HepG2 (cell line): ENCODE measurements at regions not wholly inside any gene's neighbourhood (a gene's known extent, or its start where the extent isn't known, plus 50 kb on each side); places are given as distances from the start of the nearest gene placed in this dataset.

ENCODE experiments used
- ATAC-seq: fragments of 200-7000 bp; cut with Tn5 transposase; 3 replicates; pipeline ENCODE4 v1.9.1; 2020; ENCODE audit warnings: mild to moderate bottlenecking, moderate library complexity
- BruUV-seq: library from RNA; stranded (reverse); fragments of 400-500 nt; replicated peaks from 2 replicates; lab custom pipeline; 2021; lab: Mats Ljungman, UMichigan
- CTCF ChIA-PET: fragments of 300-600 bp; formaldehyde crosslinking; extraction: SDS; loops from one replicate; lab custom pipeline; 2021; ENCODE audit warnings: low total read pairs, inconsistent platforms, low intra/inter-chr PET ratio; lab: Yijun Ruan, JAX
- POLR2A ChIA-PET: fragments of 350-600 bp; sonication (Branson Sonifier 250); formaldehyde crosslinking; loops from one replicate; lab custom pipeline; 2020; ENCODE audit warnings: antibody characterized with exemption, inconsistent platforms; lab: Yijun Ruan, JAX
- DNase-seq: peaks from one replicate; pipeline ENCODE4 v3.0.0-alpha.2; 2015; ENCODE audit warnings: low spot score
- FAIRE-seq: peaks from 3 replicates; lab custom pipeline; 2011; peaks lifted over from hg19 to GRCh38; lab: Jason Lieb, UNC
- H2AFZ ChIP-seq: one replicate; pipeline ENCODE4 v1.6.1; 2011; ENCODE audit warnings: low read length, inconsistent platforms
- H3K27ac ChIP-seq: fragments of 300-600 bp; 3 replicates; pipeline ENCODE4 v1.8.0; 2011; ENCODE audit warnings: mixed run types, mild to moderate bottlenecking, mixed read lengths, low read length, inconsistent platforms; ENCODE audit not compliant: insufficient read depth; ENCODE audit errors: extremely low read length
- H3K27me3 ChIP-seq, 2 experiments: fragments of 200-600 bp in 1 of 2; 2 replicates in 1 of 2; 3 replicates in 1 of 2; pipeline versions ENCODE4 v1.6.0 to v1.8.0; 2011; ENCODE audit warnings: low read length in 2 of 2, mild to moderate bottlenecking in 2 of 2, moderate library complexity in 2 of 2, inconsistent platforms in 1 of 2; ENCODE audit not compliant: insufficient read depth in 2 of 2, control insufficient read depth in 1 of 2
- H3K36me3 ChIP-seq, 2 experiments: fragments of 200-600 bp in 1 of 2; replicated peaks in 1 of 2; 2 replicates in 1 of 2; 3 replicates in 1 of 2; pipeline versions ENCODE4 v1.5.1 to v1.8.0; 2011; ENCODE audit warnings: low read length in 2 of 2, inconsistent platforms in 1 of 2; ENCODE audit not compliant: insufficient read depth in 2 of 2, control insufficient read depth in 1 of 2
- H3K4me1 ChIP-seq: 2 replicates; pipeline ENCODE4 v1.5.1; 2012; ENCODE audit warnings: low read length, inconsistent platforms; ENCODE audit not compliant: insufficient read depth
- H3K4me2 ChIP-seq: 2 replicates; pipeline ENCODE4 v1.6.0; 2011; ENCODE audit warnings: low read depth, low read length, inconsistent platforms
- H3K4me3 ChIP-seq, 3 experiments: fragments of 200-600 bp in 1 of 3; sonication (generic), shearing (Covaris generic) in 1 of 3; replicated peaks in 1 of 3; 2 replicates each; pipeline ENCODE4 v1.5.1; 2011 to 2016; ENCODE audit warnings: low read length in 3 of 3, inconsistent platforms in 2 of 3, low read depth in 2 of 3, mild to moderate bottlenecking in 2 of 3, control low read depth in 1 of 3, mixed read lengths in 1 of 3; ENCODE audit not compliant: insufficient read depth in 1 of 3
- H3K79me2 ChIP-seq: one replicate; pipeline ENCODE4 v1.6.1; 2011; ENCODE audit warnings: low read length, inconsistent platforms; ENCODE audit not compliant: insufficient read depth
- H3K9ac ChIP-seq: 2 replicates; pipeline ENCODE4 v1.6.0; 2011; ENCODE audit warnings: mild to moderate bottlenecking, low read depth, low read length, inconsistent platforms; ENCODE audit not compliant: insufficient read depth
- H3K9me3 ChIP-seq: 2 replicates; pipeline ENCODE4 v1.5.1; 2012; ENCODE audit warnings: mild to moderate bottlenecking, low read length
- H4K20me1 ChIP-seq: 2 replicates; pipeline ENCODE4 v1.6.0; 2011; ENCODE audit warnings: inconsistent platforms, mild to moderate bottlenecking, low read length, moderate library complexity; ENCODE audit not compliant: insufficient read depth
- ARID3A ChIP-seq: IDR thresholded peaks from 2 replicates; pipeline ENCODE4 v1.6.1; 2012; ENCODE audit warnings: low read depth, low read length, improper control_type of control experiment
- HNF4A ChIP-seq: sonication (generic); formaldehyde crosslinking; IDR thresholded peaks from 2 replicates; pipeline ENCODE4 v1.4.0; 2020; ENCODE audit warnings: missing genetic modification reagents
- HOXA9 ChIP-seq: sonication (generic); formaldehyde crosslinking; IDR thresholded peaks from 2 replicates; pipeline ENCODE4 v1.8.1; 2022; ENCODE audit warnings: missing genetic modification reagents, mild to moderate bottlenecking, moderate library complexity, borderline replicate concordance
- KAT8 ChIP-seq: IDR thresholded peaks from 2 replicates; pipeline ENCODE4 v1.6.1; 2016; ENCODE audit warnings: missing genetic modification reagents, missing compliant biosample characterization
- KLF9 ChIP-seq: IDR thresholded peaks from 2 replicates; pipeline ENCODE4 v1.6.1; 2016; ENCODE audit warnings: low read depth
- MED1 ChIP-seq: sonication (generic); formaldehyde crosslinking; IDR thresholded peaks from 2 replicates; pipeline ENCODE4 v1.4.0; 2020; ENCODE audit warnings: missing genetic modification reagents
- NAIF1 ChIP-seq: sonication (generic); formaldehyde crosslinking; IDR thresholded peaks from 2 replicates; pipeline ENCODE4 v1.5.0; 2020; ENCODE audit warnings: mild to moderate bottlenecking, missing genetic modification reagents, borderline replicate concordance
- SMARCC2 ChIP-seq: fragments of 450-650 bp; IDR thresholded peaks from 2 replicates; pipeline ENCODE4 v1.6.1; 2017; ENCODE audit warnings: antibody characterized with exemption, mild to moderate bottlenecking
- ZFP36 ChIP-seq: fragments of 150-350 bp; IDR thresholded peaks from 2 replicates; pipeline ENCODE4 v1.6.1; 2018; ENCODE audit warnings: borderline replicate concordance, low read length, low read depth; ENCODE audit not compliant: partially characterized antibody
- ZNF160 ChIP-seq: sonication (generic); formaldehyde crosslinking; IDR thresholded peaks from 2 replicates; pipeline ENCODE4 v1.8.0; 2022; ENCODE audit warnings: mild to moderate bottlenecking, inconsistent platforms, missing genetic modification reagents
- ZNF30 ChIP-seq: sonication (generic); formaldehyde crosslinking; IDR thresholded peaks from 2 replicates; pipeline ENCODE4 v1.5.0; 2020; ENCODE audit warnings: mild to moderate bottlenecking, missing genetic modification reagents
- ZNF484 ChIP-seq: sonication (generic); formaldehyde crosslinking; IDR thresholded peaks from 2 replicates; pipeline ENCODE4 v1.5.1; 2020; ENCODE audit warnings: mild to moderate bottlenecking, low read depth, missing genetic modification reagents, borderline replicate concordance
- ZNF556 ChIP-seq: sonication (generic); formaldehyde crosslinking; IDR thresholded peaks from 2 replicates; pipeline ENCODE4 v1.4.0; 2020; ENCODE audit warnings: mild to moderate bottlenecking, missing genetic modification reagents, borderline replicate concordance
- ZNF563 ChIP-seq: sonication (generic); formaldehyde crosslinking; IDR thresholded peaks from 2 replicates; pipeline ENCODE4 v1.8.0; 2022; ENCODE audit warnings: mild to moderate bottlenecking, moderate library complexity, missing genetic modification reagents
- WGBS: methylation state at CpG from one replicate; pipeline ENCODE4 v1.1.6; 2017; ENCODE audit warnings: low lambda C conversion rate; 5-methylcytosine and 5-hydroxymethylcytosine counted together
- in situ Hi-C: cut with HindIII; loops from 2 replicates; pipeline ENCODE4 v1.10.0; 2017; ENCODE audit warnings: low pct_unique_long_range_greater_than_20kb; ENCODE audit not compliant: extremely low pct_ligation_motif_present
- intact Hi-C: fragments of 100-400 bp; cut with micrococcal nuclease; formaldehyde crosslinking; loops from one replicate; pipeline ENCODE4 v1.10.0; 2022; ENCODE audit not compliant: unreplicated experiment
- TF ChIP-seq, protein P1 (sequence below): IDR thresholded peaks from 2 replicates; pipeline ENCODE4 v1.6.1; 2012; ENCODE audit warnings: inconsistent platforms
- TF ChIP-seq, protein P2 (sequence below): sonication (generic); formaldehyde crosslinking; IDR thresholded peaks from 2 replicates; pipeline ENCODE4 v1.8.1; 2023; ENCODE audit warnings: mild to moderate bottlenecking, missing genetic modification reagents
- TF ChIP-seq, protein P3 (sequence below): sonication (generic); formaldehyde crosslinking; IDR thresholded peaks from 2 replicates; pipeline ENCODE4 v1.4.0; 2020; ENCODE audit warnings: mild to moderate bottlenecking, missing genetic modification reagents

GRCh38 chr3:30344288-30344687, 262.1 kb upstream of the TGFBR2 start:
- H4K20me1 ChIP-seq: no peaks in the 10 kb centered on the region
- WGBS: 85% methylated on average over 1 of the region's 1 CpG
- FAIRE-seq: peak; percentile 71
- H3K9me3 ChIP-seq: no peaks in the 10 kb centered on the region
- H3K4me2 ChIP-seq: 0 out of 2 replicates have a peak overlapping the region, but pooled peaks have one; percentile 6
- peak overlapping the region; percentile 40 for H3K27ac ChIP-seq
- intact Hi-C loops (loop anchor here (10.0 kb wide), 2 partner anchors 89 to 229 kb away; no protein-coding TSS in a partner anchor), in situ Hi-C loops (no loop called here)
- H3K27me3 ChIP-seq: no peaks in the 10 kb centered on the region
- DNase-seq: peak; percentile 89
- no peaks in the 10 kb centered on the region for H3K36me3 ChIP-seq
- BruUV-seq: no TSS peak
- peak; percentile 88 for ATAC-seq
- H2AFZ ChIP-seq: no peak overlapping the region
- no peak overlapping the region for H3K9ac ChIP-seq
- H3K4me3 ChIP-seq: no peak overlapping the region
- ChIA-PET CTCF (no interaction called here), POLR2A (interaction anchor here (1.1 to 2.3 kb wide), 3 partner anchors 85 to 287 kb away, joined by 4 to 10 read pairs (median 9); partner anchors contain the start of gene TGFBR2)
- no peaks in the 10 kb centered on the region for H3K79me2 ChIP-seq
- H3K4me1 ChIP-seq: peaks cover 81% of the 10 kb centered on the region
- TF ChIP-seq ZNF160 (CRISPR knock-in tag) (no peak), ZNF484 (CRISPR knock-in tag) (no peak), MED1 (CRISPR knock-in tag) (peak; percentile 71), HNF4A (CRISPR knock-in tag) (peak; percentile 37), KAT8 (peak; percentile 58), ZNF556 (CRISPR knock-in tag) (no peak; the same call in 1 of the 2 replicates), ZNF30 (no peak), NAIF1 (no peak), HOXA9 (CRISPR knock-in tag) (no peak), SMARCC2 (no peak), ZFP36 (no peak), KLF9 (CRISPR knock-in tag) (no peak), ZNF563 (CRISPR knock-in tag) (no peak), ARID3A (peak; percentile 75)
- TF ChIP-seq, protein P1, sequence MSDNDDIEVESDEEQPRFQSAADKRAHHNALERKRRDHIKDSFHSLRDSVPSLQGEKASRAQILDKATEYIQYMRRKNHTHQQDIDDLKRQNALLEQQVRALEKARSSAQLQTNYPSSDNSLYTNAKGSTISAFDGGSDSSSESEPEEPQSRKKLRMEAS: no peak
- TF ChIP-seq, protein P2, sequence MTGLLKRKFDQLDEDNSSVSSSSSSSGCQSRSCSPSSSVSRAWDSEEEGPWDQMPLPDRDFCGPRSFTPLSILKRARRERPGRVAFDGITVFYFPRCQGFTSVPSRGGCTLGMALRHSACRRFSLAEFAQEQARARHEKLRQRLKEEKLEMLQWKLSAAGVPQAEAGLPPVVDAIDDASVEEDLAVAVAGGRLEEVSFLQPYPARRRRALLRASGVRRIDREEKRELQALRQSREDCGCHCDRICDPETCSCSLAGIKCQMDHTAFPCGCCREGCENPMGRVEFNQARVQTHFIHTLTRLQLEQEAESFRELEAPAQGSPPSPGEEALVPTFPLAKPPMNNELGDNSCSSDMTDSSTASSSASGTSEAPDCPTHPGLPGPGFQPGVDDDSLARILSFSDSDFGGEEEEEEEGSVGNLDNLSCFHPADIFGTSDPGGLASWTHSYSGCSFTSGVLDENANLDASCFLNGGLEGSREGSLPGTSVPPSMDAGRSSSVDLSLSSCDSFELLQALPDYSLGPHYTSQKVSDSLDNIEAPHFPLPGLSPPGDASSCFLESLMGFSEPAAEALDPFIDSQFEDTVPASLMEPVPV (CRISPR knock-in tag): no peak
- TF ChIP-seq, protein P3, sequence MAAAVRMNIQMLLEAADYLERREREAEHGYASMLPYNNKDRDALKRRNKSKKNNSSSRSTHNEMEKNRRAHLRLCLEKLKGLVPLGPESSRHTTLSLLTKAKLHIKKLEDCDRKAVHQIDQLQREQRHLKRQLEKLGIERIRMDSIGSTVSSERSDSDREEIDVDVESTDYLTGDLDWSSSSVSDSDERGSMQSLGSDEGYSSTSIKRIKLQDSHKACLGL: no peak
